Stimulated activated naive CD8-positive, alpha-beta T cell treated with anti-CD3 and anti-CD28 coated beads, Interleukin-15, Interleukin-2, amounts not matched to agents 100 U/mL and 50 U/mL, for 24 hours (primary cell): ENCODE measurements at regions not wholly inside any gene's neighbourhood (a gene's known extent, or its start where the extent isn't known, plus 50 kb on each side); places are given as distances from the start of the nearest gene placed in this dataset.

Experiments
- ATAC-seq: fragments of 150-1000 bp; cut with Tn5 transposase; one replicate; pipeline ENCODE4 v1.10.0; 2021
- DNase-seq: peaks from one replicate; pipeline ENCODE4 v3.0.0; 2021

DNA sequence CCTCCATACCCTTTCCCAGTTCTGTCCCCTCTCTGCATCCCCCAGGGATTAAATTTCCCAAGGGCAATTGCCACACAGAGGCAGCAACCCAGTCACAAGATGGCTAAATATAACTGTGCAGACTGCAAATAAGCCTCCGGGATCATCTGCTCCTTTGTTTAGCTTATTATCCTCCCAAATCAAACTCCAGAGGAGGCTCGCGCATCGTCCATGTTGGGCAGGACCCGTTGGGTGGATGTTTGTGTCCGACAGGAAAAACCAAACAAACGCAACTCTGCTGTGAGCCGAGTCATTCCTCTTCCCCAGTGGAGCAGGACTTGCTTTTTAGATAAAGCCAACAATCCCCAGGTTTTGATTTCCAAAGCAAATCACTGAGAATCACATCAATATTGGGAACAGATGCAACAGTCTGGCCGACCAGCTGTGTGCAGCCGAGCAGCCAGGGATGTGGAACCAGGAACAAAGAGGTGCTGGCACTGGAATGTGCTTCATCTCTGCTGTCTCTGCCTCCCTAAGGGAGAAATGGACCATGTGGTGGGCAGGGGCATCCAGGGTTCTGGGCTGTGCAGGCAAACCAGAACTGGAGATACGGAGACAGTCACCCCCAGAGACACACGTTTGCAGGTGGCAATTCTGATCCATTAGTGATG lies 89.8 kb downstream of the PTTG1 start:
- no peak for ATAC-seq
- no peak for DNase-seq
